Hematopoietic multipotent progenitor cell treated with erythropoietin and hydrocortisone succinate and interleukin-3 and kit ligand, for 6 days (in vitro differentiated cells): ENCODE measurements at regions not wholly inside any gene's neighbourhood (a gene's known extent, or its start where the extent isn't known, plus 50 kb on each side); places are given as distances from the start of the nearest gene placed in this dataset.
"Not testable (repeated sequence)": the region's sequence is repeated elsewhere in the genome, so short reads cannot be mapped to it uniquely, and the experiment has no call there.

Experiments used
- DNase-seq: peaks from one replicate; pipeline ENCODE4 v3.0.0-alpha.2; 2015

DNA sequence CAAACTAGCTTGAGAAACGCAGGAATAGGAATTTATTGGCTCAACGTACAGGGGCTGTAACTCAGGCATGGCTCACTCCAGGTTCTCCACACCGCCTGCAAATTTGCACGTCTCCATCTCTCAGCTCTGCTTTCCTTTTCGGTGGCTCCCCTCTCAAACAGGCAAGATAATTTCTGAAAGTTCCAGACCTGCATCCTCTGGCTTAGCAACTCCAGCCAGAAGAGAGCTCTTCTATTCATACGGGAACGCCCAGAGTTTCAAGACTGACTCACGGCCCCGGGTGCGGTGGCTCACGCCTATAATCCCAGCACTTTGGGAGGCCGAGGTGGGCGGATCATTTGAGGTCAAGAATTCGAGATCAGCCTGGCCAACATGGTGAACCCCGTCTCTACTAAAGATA is 139.7 kb upstream of the BNIP2 start:
- DNase-seq: no peak

DNA sequence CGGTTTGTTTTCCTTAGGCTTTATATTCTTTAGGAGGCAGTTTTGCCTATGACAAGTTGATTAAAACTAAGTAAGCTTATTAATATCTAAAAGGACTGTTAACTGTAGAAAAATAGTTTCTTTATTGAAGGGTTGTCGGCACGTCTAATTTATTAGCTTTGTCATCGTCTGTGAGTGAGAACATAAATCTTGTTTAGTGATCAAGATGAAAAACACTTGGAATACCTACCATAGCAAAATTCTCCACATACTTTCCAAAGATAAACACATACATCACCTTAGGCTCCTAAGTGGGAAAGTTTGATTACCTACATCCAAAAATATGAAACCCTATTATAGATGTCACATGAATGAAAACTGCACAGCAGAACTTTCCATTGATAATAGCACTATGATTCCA is 139.1 kb upstream of the BNIP2 start:
- DNase-seq: no peak

DNA sequence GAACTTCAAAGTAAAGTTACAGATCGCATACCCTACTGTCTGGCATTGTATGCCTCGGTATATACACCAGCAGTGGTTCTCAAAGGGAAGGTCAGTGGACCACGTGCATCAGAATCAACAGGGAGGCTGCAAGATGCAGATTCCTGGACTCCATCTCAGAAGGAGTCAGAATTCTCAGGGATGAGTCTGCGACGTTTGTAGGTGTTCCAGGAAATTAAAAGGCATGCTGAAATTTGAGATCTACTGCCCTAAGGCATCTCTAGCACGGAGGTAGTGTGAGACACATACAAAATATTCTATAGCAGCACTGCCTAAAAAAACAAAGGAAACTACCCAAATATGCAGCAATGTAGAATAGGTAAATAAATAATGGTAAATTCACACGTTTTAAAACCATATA is 136.8 kb upstream of the BNIP2 start:
- DNase-seq: no peak

DNA sequence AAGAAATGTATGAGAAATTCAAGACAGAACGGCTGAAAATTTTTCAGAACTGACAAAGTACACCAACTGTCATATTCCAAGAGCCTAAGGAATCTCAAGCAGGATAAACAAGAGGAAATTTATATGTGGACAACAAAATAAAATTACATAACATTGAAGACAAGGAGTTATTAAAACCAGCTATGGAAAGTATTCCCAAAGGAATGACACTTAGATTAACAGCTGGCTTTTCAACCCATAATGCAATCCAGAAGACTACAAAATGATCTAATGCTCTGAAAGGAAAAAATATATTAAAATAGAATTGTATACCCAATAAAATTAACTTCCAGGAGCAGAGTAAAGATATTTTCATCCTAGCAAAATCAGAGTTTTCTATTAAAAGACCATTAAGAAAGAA is 132.2 kb upstream of the BNIP2 start:
- no peak for DNase-seq

DNA sequence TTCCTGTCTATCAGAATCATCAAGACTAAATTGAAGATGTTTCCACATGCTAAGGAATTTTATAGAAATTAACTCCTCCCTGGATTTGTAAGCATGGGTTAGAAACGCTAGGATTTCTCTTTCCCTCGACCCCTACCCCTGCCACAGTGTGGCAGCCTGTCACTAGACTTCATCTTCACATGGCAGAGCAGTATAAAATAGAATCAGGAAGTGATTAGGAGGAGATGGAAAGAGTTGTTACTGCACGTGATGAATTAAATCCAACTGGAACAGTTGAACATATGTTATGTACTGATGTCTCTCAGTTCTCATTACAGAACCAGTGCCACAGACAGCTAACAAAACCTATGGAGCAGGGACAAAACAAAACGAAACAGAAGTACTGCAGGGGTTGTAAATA is 130.0 kb upstream of the BNIP2 start:
- DNase-seq: no peak

DNA sequence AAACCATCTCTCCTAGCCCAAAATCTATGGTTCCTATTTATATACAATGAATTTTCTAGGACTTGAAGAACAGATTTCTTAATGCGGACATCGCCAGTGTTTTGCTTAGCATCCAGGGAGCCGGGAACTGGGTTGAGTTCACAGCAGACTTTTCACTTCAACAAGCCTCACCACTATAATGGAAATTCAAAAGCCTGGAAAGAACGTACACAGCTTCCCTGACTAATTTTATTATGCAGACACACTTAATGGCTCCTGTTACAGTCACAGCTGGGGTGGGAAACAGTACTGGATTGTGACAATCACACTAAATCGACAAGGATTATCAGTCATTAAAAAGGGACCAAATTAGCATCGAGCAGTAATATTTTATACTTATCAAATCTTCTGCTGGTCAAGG is 129.2 kb upstream of the BNIP2 start:
- no peak for DNase-seq

DNA sequence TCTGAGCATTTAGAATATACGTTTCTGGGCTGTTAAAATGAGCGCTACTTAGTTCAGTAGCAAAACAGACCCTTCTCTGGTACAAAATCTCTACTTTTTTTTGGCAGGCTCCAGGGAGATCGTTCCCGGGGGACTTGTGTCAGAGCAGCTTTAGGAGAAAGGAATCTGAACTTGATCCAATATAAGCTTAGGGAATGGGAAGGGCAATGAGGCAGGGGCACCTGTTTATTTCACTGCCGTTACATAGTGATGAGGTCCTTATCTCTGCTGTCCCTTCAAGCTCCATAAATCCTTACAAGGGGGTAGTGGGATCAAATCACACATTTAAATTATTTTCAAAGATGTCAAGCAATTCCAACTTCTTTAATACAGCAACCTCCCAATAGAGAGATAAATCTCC is 128.7 kb upstream of the BNIP2 start:
- DNase-seq: no peak

DNA sequence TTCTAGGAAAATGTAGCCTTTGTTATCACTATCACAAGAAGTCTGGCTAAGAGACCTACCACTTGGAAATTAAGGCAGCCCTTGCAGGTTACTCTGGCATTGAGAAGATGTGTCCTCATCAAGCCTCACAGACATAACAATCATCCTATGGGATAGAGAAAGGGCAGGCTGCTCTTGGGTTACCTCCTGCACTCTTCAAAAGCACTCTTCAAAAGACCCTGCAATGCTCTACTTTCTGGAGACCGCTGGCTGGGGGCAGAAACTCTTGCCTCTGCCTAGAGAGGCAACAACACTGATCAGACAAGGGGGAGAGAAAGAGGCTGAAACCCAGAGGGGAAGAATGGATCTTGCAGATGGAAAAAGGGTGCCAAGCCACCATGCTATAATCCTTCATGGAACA is 127.9 kb upstream of the BNIP2 start:
- DNase-seq: no peak

DNA sequence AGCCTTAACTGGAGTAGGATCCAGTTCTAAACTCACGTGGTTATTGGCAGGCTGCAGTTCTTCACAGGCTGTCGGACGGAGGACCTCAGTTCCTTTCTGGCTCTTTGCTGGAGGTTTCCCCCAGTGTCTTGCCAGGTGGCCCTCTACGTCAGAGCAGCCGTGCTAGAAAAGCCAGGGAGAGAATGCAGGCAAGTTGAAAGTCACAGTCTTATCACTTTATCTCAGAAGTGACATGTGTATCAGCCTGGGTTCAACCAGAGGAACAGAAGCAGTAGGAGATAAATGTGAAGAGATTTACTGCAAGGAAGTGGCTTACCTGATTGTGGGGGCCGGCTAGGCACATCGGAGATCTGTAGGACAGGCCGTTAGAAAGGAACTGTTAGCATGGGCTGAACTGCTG is 125.3 kb upstream of the BNIP2 start:
- DNase-seq: peak; percentile 12

DNA sequence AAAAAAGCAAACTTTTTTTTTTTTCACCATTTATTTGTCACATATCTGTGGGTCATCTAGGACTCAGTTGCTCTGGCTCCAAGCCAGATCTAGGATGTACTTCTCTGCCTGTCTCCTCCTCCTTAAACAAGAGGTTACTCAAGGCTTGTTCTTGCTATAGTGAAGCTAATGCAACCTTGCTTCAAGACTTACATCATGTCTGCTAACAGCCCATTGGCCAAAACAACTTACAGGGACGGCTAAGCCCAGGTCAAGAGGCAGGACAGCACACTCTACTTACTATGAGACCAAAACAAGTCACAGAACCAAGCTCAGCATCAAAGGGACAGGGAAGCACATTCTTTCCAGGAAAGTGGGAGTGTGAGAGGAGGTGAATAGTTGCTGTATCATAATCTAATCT is 123.8 kb upstream of the BNIP2 start:
- no peak for DNase-seq

DNA sequence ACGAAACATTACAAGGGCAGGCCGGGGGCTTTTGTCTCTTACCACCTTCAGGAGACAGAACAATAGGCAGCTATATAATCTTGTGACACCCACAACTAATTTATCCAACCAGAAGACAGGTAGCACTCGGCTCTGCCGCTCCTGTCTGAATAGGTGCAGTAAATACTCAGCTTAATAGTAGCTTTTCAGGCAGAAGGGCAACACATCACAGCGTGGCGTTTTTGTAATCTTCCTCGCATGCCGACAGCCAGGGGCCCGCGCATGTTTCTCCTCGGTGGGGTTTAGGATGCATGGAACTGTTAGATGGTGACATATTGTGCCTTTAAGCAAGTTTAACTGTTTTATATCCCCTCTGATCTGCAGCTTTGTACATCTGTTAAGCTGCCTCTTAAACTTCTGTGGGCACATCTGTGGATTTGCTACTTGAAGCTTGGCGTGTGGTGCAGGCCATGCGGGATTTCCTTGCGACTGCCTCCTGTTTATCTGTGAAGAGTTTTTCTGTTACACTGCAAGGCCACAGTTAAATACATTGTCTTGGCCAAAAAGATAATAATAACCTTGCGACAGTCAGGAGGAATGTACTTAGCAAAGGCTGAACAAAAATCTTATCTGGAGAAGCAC is 123.2 kb upstream of the BNIP2 start:
- no peak for DNase-seq

DNA sequence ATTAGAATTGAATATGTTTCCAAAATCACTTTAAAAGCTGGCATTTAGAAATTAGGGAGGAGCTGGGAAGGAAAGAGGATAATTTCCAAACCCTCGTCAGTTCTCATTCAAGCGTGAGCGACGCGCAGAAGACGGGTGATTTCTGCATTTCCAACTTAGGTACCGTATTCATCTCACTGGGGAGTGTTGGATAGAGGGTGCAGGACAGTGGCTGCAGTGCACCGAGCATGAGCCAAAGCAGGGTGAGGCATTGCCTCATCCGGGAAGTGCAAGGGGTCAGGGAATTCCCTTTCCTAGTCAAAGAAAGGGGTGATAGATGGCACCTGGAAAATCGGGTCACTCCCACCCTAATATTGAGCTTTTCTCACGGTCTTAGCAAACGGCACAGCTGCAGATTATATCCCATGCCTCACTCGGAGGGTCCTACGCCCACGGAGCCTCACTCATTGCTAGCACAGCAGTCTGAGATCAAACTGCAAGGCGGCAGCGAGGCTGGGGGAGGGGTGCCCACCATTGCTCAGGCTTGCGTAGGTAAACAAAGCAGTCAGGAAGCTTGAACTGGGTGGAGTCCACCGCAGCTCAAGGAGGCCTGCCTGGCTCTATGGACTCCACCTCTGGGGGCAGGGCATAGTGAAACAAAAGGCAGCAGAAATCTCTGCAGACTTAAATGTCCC is 114.3 kb upstream of the BNIP2 start:
- DNase-seq: not testable (repeated sequence)

DNA sequence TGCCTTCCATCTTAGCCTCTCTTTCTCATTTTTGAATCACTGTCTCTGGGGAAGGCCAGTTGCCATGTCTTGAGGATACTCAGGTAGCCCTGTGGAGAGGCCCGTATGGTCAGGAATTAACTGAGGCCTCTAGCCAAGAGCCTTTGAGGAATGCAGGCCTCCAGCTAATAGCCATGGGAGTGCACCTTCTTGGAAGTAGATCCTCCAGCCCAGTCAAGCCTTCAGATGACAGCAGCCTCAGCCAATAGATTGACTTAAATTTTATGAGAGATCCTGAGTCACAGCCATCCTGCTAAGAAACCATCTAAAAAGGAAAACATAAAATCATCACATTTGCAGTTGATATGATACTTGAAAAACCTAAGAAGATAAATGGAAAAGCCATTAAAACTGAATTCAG is 112.5 kb upstream of the BNIP2 start:
- DNase-seq: no peak

DNA sequence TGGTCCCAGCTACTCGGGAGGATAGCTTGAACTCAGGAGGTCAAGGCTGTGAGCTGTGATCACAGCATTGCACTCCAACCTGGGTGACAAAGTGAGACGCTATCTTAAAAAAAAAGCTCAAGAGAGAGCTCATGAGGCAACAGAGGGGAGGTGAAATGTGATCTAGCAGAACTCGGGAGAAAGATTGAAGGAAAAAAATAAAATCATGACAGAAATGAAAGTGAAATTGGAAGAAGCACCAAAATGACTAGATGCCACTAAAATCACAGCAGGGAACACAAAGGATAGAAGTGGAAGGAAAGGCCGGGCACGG is 109.4 kb upstream of the BNIP2 start:
- no peak for DNase-seq

DNA sequence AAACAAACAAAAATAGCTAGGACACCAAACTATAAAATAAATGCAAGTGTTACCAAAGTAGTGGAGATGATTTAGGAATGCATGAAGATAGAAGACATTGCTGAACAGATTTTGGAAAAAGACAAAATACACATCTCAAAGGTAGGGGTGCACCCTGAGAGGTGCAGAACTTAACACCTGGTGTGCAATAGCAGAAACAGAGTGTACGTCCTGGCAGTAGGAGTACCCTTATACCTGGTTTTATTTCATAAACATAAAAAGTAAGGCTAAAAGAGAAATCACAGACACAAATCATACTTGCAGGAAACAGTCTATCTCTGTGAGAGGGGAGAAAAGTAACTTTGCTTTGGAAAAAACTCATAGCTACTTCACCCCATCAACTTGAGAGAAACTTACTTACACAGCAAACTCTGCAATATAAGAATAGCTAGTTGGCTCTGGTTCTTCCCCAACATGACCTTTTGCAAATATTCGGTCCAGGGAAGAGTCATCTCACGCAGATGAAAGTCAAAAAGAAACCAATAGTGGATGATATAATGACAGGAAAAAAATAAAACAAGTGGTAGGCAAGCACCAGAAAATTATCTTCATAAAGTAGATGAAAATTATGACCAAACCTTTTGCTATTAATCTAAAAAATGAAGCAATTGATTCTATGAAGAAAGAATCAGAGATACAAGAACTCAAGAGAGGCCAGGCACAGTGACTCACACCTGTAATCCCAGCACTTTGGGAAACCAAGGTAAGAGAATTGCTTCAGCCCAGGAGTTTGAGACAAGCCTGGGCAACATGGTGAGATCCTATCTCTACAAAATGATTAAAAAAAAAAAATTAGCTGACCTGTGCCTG is 108.9 kb upstream of the BNIP2 start:
- no peak for DNase-seq

DNA sequence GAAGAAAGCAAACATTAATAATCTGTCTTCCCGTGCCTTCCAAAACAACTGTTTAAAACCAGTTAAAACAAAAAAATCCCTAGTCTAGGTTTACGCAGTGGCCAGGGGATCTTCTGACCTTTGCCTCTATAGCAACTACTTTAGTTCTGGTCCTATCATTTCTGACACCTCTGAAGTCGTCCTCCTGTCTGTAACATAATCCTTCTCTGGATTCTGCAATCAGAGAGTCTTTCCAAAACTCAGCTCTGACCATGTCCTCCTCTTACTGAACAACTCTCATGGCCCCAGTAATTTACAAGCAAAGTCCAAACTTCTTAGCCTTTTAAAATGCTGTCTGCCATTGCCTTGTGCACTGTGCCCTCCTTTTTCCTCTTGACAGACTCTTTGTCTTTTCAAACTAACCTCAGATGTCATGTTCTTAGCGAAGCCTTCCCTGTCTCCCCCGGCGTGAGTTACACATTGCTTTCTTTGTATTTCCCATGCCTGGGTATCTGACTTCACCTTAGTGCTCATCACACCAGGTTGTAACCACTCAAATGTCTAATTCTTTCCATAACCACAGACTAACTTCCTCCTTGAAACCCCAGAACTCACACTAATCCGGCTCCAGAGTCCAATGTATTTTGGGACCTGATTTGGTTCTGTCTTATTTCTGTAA is 105.2 kb upstream of the BNIP2 start:
- DNase-seq: no peak

DNA sequence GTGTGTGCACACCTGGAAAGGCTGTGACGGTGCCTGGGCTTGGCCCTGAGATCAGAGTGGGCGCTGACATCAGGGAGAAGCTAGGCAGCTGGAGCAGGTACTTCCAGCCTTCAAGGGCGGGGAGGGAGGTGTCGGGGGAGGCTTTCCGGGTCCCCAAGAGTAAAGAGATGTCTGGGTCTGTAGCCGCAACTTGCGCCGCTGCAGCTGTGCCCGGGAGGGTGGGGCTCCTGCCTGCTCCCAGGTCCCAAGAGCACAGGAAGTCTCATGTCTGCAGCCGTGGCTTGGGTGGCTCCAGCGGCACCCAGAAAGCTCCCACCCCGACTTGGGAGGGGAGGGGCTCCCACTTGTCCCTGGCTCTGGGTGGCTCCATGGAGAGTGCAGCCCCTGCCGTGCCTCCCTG is 103.2 kb upstream of the BNIP2 start:
- no peak for DNase-seq

DNA sequence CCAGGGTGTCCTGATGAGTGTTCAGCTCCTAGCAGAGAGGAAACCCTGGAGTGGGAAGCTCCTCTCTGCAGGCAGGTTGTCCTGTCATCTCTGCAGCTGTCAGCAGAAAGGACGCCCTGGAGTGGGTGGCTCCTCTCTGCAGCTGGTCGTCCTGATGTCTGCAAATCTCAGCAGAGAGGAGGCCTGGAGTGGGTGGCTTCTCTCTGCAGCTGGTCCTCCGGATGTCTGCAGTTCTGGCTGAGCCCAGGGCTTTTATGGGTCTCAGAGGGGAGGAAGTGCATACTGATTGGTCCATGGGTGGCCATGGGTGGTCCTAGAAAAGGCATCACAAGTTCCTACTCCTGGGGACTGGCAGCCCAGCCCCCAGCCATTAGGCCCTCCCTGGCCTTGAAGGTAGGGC is 102.6 kb upstream of the BNIP2 start:
- DNase-seq: no peak

DNA sequence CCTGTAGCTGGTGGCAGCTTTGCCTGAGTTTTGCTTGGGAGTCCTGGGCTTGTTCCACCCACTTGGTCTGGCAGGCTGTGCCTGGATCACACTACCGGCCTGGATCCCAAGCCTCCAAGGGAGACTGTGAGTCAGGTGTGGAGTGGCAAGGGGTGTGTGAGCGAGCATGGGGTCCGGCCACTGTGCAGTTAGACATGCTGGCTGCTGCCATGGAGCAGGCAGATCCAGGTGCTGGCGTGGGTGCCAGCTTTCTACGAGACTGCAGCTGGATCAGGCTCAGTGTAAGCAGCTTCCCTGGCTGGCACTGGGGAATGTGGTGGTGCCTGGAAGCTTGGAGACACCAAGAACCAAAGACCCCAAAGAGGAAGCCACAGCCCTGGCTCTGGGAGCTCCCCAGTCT is 102.0 kb upstream of the BNIP2 start:
- no peak for DNase-seq

DNA sequence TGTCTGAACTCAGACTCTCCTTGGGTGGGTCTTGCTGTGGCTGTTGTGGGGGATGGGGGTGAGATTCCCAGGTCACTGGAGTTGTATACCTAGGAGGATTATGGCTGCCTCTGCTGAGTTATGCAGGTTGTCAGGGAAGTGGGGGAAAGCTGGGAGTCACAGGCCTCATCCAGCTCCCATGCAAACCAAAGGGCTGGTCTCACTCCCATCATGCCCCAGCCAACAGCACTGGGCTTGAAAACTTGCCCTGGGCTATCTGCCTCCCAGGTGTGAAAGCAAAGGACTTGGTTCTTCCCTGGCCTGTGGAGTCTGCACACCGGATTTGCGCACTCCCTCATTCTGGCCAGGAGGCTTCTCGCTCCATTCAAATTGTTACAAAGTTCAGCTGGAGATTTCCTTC is 97.3 kb upstream of the BNIP2 start:
- not testable (repeated sequence) for DNase-seq

DNA sequence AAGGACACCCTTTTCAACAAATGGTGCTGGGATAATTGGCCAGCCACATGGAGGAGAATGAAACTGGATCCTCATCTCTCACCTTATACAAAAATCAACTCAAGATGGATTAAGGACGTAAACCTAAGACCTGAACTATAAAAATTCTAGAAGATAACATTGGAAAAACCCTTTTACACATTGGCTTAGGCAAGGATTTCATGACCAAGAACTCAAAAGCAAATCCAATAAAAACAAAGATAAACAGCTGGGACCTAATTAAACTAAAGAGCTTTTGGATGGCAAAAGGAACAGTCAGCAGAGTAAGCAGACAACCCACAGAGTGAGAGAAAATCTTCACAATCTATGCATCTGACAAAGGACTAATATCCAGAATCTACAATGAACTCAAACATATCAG is 96.9 kb upstream of the BNIP2 start:
- not testable (repeated sequence) for DNase-seq

DNA sequence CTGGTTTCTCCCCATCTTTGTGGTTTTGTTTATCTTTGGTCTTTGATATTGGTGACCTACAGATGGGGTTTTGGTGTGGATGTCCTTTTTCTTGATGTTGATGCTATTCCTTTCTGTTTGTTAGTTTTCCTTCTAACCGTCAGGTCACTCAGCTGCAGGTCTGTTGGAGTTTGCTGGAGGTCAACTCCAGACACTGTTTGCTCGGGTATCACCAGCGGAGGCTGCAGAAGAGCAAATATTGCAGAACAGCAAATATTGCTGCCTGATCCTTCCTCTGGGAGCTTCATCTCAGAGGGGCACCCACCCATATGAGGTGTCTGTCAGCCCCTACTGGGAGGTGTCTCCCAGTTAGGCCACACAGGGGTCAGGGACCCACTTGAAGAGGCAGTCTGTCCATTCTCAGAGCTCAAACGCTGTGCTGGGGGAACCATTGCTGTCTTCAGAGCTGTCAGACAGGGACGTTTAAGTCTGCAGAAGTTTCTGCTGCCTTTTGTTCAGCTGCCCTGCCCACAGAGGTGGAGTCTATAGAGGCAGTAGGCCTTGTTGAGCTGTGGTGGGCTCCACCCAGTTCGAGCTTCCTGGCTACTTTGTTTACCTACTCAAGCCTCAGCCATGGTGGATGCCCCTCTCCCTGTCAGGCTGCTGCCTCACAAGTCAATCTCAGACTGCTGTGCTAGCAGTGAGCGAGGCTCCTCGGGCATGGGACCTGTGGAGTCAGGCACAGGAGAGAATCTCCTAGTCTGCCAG is 94.8 kb upstream of the BNIP2 start:
- not testable (repeated sequence) for DNase-seq

DNA sequence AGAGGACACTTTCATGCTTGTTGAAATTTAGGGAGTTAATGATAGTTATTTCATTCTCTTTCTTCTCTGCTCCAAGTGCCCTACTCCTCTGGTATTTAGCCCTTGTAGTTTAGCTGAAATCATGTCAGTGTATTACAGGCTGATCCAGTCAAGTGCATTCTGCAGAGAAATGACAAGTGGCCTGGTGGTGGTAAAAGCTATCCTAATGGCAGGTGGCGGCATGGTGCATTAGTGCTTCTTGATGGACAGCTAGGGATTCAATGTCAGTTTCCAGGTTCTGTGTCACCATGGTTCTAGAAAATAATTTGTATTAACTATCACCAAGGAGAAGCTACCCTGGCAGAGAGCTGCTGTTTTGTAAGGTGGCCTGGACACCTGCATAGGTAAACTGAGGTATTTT is 90.0 kb upstream of the BNIP2 start:
- no peak for DNase-seq
